NCI-H446 treated with DMSO at 0.1 percent for 48 hours (cell line): ENCODE measurements at regions not wholly inside any gene's neighbourhood (a gene's known extent, or its start where the extent isn't known, plus 50 kb on each side); places are given as distances from the start of the nearest gene placed in this dataset.
A peak's percentile ranks its signal among the peaks of the same experiment; 100 is the strongest.
"Not testable (repeated sequence)": the region's sequence is repeated elsewhere in the genome, so short reads cannot be mapped to it uniquely, and the experiment has no call there.

Source experiments
- DNase-seq: peaks from one replicate; lab custom pipeline; 2025; lab: John Stamatoyannopoulos, UW

DNA sequence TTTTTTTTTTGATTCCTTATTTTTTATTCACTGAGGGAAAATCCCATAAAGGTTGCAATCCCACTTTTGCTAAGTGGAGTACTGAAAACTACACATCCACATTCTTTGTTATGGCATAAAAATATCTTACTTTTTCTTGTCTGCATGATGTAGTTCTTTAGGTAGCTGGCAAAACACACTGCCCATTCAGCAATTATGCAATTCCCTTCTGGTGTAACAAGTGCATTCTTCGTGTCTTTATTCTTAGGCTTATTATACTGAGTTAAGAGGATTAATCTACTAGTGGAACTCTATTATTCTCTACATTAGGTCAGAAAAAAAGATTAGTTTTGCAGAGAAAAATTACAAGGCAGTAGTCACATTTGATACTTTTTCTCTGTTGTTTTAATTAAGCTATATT is 403.8 kb upstream of the GBE1 start:
- DNase-seq = no peak

DNA sequence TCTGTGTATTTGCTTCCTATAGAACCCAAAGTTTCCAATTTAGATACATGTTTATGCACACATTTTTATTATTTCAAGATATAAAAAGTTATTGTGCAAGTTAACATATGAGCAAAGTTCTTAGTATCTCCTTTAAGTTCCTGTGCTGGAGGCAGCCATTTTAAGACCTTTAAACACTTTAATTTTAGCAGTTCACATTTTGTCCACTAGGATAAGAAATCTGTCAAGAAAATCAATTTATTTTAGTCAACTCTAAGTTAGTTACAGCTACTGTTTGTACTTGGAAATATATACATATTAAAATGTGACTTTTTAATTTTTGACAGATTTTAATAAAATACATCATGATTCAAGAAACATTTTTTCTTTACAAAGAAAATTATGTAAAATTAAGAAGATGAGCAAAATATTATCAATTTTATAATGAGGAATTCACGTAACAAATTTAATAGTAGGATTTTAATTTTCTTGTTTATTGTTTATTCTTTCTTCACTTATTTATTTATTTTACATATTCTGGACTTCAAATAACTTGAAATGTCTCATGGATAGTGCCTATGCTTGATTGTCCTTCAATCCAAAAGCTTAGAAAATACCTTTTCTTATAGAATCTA is 402.6 kb upstream of the GBE1 start:
- no peak for DNase-seq

- DNase-seq = no peak
Measured at GRCh38 chr3:82157952-82158351, 396.5 kb upstream of the GBE1 start.

- DNase-seq = not testable (repeated sequence)
Measured at GRCh38 chr3:82153892-82154291, 392.4 kb upstream of the GBE1 start.

GRCh38 chr3:82145742-82146141 is 384.3 kb upstream of the GBE1 start:
- DNase-seq = no peak

GRCh38 chr3:82144811-82145210 is 383.4 kb upstream of the GBE1 start:
- no peak for DNase-seq

DNA sequence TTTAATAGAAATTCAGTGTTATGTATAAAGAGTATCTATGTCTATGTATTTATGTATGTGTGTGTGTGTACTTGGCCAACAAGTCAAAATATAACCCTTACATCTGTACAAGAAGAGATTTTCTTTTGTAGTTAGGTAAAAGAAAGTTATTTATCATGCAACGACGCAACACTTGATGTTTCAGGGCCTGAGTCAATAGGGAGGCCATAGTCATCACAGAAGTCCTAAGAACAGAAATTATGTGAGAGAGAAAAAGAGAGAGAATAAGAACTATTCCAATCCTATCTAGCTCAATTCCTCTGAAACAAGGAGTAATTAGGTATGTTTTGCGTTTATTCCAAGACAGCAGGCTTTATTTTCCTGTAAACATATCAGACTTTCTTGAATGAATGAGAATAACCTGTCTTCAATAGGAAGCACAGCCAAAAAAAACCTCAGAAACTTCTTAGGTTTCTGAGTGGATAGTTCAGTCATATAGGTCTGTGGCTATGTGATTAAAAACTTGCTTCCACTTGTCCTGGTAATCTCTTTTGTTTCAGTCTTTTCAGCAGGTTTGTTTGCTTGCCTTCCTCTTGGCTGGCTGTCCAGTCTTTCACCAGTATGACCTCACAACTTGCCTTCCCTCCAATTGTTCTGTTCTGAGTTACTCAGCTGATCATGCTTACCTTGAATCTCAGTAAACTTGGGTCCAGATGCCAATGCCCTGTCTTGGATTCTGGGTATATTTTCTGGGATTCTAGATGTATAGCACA is 382.4 kb upstream of the GBE1 start:
- no peak for DNase-seq

DNA sequence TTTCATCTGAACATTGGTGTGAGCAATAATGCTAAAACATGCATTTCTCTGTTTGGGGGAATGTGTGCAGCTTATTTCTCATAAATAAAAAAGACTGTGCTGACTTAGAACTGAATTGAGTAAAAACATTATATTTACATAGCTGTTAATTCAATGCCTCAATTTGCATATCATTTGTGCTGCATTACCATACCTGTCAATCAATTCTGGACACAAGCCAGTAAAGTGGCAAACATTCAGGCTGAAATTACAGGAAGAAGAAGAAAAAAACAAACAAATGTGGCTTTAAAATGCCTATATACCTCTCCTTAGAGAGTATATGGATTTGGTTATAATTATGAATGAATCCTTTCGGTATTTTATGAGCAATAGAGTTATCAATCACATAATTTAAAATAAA is 380.1 kb upstream of the GBE1 start:
- DNase-seq = no peak

DNA sequence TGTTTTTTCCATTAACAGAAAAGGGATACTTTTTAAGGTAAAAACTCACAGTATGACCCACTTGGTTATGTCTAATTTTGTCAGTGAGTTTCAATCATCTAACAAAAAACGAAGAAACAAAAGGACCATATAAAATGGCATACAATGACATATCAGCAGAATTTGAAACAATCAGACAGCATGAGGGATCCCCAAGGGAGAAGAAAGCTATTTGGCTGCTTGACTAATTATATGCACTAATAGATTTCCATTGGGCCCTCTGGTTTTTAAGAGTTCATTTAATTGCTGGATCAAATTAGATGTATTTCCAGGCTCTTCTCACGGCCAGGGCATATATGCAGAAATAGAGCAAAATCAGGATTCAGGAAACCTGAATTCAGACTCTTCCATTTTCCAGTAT is 376.4 kb upstream of the GBE1 start:
- DNase-seq = no peak

DNA sequence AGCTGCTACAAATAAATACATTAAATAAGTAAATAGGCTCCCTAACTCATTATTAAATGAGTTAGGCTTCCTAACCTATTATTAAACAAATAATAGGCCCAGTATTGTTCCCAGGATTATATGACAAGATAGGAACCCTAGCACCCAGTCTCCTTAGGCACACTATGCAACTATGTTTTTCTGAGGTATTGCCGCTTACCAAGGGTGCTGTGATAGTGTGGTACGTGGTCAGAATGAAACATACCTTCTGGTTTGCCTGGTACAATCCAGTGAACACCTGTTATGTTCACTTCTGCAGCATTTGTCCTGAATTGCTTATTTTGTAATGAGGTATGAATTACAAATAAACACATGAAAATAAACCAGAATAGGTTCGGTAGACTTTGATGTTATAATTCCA is 375.6 kb upstream of the GBE1 start:
- DNase-seq = no peak

DNA sequence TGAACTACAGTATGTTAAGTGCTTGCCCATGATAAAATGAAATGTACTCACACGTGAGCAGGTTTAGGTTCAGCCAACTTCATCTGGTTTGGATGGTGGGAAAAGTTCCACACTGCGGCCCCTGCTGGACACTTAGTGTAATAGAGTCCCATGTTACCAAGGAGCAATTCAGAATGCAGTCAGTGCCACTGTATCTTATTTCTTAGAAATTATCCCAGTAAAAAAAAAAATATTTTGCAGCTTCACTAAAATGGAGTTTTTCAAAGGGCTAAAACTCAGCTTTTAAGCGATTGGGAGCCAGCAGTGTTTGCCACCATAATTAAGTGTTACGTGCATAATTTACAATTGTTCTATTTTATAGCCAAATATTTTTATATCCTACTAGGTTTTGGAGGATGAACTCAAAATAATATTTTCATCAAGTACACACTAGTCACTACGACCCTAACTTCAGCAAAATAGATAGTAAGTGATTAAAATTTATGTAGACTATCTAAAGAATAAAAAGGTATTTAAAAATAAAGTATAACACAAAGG is 371.7 kb upstream of the GBE1 start:
- DNase-seq = peak; percentile 6

DNA sequence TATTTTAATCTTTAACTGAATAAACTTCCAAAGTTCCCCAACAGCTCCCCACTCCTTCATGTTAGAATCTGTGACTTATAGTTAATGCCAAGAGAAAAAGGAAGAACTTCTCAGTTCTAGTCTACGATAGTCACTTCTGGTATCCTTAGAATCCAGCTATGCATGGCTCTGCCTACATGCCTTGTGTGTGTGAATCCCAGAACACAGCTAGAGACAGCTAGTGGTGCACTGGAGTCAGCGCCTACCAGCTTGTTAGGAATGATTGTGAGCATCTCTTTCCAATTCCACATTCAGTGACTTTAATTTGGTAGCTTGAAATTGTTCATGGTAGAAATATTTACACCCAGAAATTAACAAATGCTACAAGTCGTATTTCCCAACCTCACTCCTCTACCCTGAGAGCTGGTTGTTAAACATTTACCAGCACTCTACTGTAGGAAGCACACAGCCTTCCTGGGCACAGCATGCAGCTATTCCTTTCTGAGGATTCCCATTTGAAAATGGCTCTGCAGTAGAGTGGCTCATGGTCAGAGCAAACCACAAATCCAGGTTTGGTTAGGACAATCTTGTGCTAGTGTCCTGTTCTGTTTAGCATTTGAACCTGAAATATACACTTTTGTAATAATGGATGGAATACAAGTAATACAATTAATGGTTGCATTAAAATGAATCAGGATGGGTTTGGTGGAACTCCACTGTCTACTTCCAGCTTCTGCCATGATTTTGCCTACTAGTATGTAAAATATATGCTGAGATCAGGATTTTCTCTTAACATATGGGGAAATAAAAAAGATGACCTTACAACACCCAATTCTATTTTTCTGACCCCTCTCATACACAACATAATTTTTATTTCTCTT is 371.0 kb upstream of the GBE1 start:
- DNase-seq = no peak

- DNase-seq = no peak
Measured at GRCh38 chr3:82130046-82130445, 368.6 kb upstream of the GBE1 start.

- DNase-seq = no peak
Measured at GRCh38 chr3:82129221-82129801, 367.9 kb upstream of the GBE1 start.

- no peak for DNase-seq
Measured at GRCh38 chr3:82128271-82128670, 366.8 kb upstream of the GBE1 start.

DNA sequence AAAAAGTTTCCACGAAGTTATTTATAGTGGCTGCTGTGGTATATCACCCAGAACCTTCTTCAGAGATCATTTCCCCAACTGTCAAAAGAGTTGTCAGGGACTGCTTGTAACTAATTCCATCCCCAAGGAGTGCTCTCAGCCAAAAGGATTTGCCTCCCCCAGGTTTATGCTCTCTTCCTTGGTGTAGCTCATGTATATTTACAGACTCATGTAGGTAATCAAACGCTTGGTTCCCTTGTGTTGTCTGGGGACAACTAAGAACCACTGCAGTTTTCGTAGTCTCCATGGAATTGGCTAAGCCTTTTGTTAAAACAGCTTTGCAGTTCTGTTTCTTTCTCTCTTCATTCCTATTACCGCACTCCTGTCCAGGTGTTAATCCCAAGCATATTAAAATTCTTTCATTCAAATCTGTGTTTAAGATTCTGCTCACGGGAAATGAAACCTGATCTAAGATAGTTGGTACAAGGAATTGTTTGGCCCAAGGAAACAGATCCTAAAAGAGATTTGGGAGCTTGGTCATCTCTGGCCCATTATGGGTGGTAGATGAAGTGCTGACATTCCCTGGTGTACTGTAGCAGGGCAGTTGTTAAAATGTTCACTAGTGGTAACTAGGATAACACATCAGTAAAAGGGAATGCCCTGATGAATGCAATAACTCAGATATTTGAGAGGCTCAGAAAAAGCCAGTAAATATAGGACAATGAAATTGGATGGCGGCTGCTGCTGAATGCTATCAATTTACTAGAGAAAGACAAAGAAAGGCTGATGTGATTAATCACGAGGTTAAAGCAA is 361.3 kb upstream of the GBE1 start:
- no peak for DNase-seq

DNA sequence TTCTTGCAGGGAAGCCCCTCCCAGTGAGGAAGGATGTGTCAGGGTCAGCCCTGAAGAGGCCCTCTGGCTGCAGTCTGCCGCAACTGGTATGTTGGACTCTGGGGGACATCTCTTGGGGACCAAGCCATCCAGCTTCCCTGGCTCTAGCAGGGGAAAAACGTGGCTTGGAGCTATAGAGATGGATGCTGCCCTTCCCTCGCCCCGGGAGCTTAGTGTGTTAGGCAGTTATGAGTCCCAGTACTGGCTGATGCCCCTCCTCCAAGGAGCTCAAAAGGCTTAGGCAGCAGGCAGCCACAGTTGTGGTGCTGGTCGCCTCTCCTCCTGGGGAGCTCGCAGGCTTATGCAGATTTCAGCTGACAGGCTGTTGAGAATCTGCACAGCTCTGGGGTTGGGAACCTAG is 353.1 kb upstream of the GBE1 start:
- no peak for DNase-seq

DNA sequence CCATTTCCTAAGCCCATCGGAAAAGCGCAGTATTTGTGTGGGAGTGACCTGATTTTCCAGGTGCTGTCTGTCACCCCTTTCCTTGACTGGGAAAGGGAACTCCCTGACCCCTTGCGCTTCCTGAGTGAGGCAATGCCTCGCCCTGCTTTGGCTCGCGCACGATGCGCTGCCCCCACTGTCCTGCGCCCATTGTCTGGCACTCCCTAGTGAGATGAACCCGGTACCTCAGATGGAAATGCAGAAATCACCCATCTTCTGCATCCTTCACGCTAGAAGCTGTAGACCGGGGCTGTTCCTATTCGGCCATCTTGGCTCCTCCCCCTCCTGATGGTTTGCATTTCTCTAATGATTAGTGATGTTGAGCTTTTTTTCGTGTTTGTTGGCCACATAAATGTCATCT is 349.3 kb upstream of the GBE1 start:
- DNase-seq = not testable (repeated sequence)

GRCh38 chr3:82103241-82103640 is 341.8 kb upstream of the GBE1 start:
- DNase-seq = no peak

DNA sequence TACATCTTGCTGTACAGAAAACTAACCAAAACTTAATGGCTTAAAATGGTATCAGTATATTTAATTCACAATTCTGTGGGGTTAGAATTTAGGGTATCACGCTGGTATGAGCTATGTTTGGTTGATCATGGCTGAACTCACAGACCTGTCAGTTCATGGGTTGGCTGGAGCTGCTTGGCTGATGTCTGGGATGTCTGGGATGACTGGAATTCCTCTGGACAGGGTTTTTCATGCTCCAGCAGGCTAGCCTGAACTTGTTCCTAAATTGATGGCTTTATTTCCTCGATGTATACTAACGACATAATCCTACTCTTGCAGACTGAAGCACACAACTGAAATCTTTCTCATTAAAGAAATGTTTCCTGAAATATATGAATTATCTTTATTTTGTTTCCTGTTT is 338.9 kb upstream of the GBE1 start:
- DNase-seq = no peak

DNA sequence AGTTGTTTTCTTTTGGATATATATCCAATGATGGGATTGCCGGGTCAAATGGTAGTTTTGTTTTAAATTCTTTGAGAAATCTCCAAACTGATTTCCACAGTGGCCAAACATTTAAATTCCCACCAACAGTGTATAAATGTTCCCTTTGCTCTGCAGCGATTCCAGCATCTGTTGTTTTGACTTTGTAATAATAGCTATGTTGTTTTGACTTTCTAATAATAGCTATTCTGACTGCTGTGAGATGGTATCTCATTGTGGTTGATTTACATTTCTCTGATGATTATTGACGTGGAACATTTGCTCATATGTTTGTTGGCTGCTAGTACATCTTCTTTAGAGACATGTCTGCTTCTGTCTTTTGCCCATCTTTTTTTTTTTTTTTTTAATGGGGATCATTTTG is 332.2 kb upstream of the GBE1 start:
- DNase-seq = no peak

GRCh38 chr3:82088749-82089148 is 327.3 kb upstream of the GBE1 start:
- DNase-seq = no peak
